Rectal smooth muscle tissue (tissue), 1 donor: ENCODE measurements at regions not wholly inside any gene's neighbourhood (a gene's known extent, or its start where the extent isn't known, plus 50 kb on each side); places are given as distances from the start of the nearest gene placed in this dataset.

ENCODE experiments used
- H3K27ac ChIP-seq: one replicate; pipeline ENCODE4 v1.7.0; 2013; ENCODE audit warnings: low read depth, low read length, inconsistent platforms
- H3K27me3 ChIP-seq: one replicate; pipeline ENCODE4 v1.7.0; 2013; ENCODE audit warnings: low read length; ENCODE audit not compliant: control insufficient read depth, insufficient read depth
- H3K36me3 ChIP-seq: one replicate; pipeline ENCODE4 v1.7.0; 2013; ENCODE audit warnings: low read length; ENCODE audit not compliant: control insufficient read depth, insufficient read depth
- H3K4me1 ChIP-seq: one replicate; pipeline ENCODE4 v1.7.0; 2013; ENCODE audit warnings: low read length; ENCODE audit not compliant: control insufficient read depth, insufficient read depth
- H3K4me3 ChIP-seq: one replicate; pipeline ENCODE4 v1.7.0; 2013; ENCODE audit warnings: low read length
- H3K9ac ChIP-seq: one replicate; pipeline ENCODE4 v1.7.0; 2013; ENCODE audit warnings: low read length

DNA sequence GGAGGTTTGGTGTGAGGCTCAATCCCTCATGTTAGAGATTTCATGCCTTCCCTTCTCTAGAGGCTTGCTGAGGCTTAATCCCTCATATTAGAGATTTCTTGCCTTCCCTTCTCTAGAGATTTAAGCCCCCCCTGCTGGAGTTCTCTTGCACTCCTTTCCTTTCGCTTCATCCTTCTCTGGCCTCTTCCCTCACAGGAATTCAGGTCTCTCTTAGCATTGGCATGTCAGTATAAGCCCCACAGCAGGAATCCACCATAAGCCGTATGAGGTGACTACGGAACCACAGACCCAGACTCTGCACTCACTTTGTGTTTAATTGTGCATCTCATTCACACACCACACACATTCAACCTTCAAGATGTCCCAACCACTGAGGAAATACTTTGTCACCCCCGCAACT lies 338.6 kb upstream of the POU1F1 start:
- Histone ChIP-seq H3K27me3 (no peaks in the 10 kb centered on the region), H3K36me3 (no peaks in the 10 kb centered on the region), H3K4me3 (no peak overlapping the region), H3K27ac (no peak overlapping the region), H3K9ac (no peak overlapping the region), H3K4me1 (no peaks in the 10 kb centered on the region)

DNA sequence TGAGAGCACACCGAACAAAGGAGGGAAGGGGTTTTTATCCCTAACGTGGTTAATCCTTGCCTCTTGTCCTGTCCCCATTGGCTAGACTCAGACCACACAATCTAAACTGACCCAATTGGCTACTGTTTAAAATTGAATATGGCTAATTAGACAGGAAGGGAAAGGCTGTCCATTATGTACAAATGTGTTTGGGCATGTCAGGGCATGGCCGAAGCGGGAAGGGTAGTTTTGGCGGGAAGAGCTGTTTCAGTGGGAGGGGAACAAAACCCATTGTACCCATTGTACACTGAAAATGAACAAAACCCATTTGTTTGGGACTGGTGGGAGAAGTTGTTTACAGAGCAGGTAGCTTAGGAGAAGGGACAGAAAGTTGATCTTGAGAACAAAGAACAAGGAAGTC lies 330.9 kb upstream of the POU1F1 start:
- Histone ChIP-seq H3K27ac (no peak overlapping the region), H3K36me3 (no peaks in the 10 kb centered on the region), H3K4me1 (no peaks in the 10 kb centered on the region), H3K9ac (no peak overlapping the region), H3K27me3 (no peaks in the 10 kb centered on the region), H3K4me3 (no peak overlapping the region)

DNA sequence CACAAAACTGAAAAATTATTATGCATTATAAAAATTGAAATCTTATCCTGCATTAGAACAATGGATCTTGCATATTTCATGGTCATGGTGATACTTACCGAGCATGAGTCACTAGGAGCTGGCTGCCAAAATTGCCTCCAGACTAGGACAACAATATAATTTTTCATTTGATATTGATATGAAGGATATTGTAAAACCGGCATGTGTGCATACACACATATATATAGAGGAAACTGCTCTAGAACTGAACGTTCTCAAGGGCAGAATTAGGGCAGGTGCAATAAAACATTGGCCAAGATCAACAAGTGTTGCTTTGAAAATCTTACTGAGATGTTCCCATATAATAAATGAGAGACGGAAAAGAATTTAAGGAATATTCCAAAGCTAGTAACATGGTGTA lies 319.4 kb upstream of the POU1F1 start:
- H3K4me3 ChIP-seq, result no peak overlapping the region
- H3K9ac ChIP-seq, result no peak overlapping the region
- H3K27me3 ChIP-seq, result no peaks in the 10 kb centered on the region
- no peak overlapping the region for H3K27ac ChIP-seq
- no peaks in the 10 kb centered on the region for H3K4me1 ChIP-seq
- no peaks in the 10 kb centered on the region for H3K36me3 ChIP-seq

GRCh38 chr3:87581240-87581639 lies 304.9 kb upstream of the POU1F1 start:
- Histone ChIP-seq H3K36me3 (no peaks in the 10 kb centered on the region), H3K9ac (no peak overlapping the region), H3K27ac (no peak overlapping the region), H3K4me3 (no peak overlapping the region), H3K27me3 (no peaks in the 10 kb centered on the region), H3K4me1 (no peaks in the 10 kb centered on the region)

DNA sequence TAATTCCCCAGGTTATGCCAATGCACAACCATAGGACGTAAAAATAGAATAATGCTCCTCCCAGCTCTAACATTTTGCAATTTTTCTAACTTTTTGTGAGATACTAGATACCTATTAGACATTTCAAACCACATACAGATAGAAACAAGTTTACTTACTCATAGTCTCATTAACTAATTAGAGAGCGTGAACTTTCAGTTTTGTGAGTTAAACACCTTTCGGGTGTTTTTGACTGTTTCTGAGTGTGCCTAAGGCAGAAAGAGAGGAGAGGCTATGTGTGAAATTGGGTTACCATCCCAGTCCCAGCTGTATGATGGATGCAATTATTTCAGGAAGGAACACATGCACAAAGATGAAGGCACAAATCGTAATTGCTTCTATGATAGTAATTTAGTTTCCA lies 300.4 kb upstream of the POU1F1 start:
- H3K9ac ChIP-seq, result no peak overlapping the region
- H3K27me3 ChIP-seq, result no peaks in the 10 kb centered on the region
- no peak overlapping the region for H3K27ac ChIP-seq
- H3K4me3 ChIP-seq, result no peak overlapping the region
- no peaks in the 10 kb centered on the region for H3K4me1 ChIP-seq
- H3K36me3 ChIP-seq, result no peaks in the 10 kb centered on the region

DNA sequence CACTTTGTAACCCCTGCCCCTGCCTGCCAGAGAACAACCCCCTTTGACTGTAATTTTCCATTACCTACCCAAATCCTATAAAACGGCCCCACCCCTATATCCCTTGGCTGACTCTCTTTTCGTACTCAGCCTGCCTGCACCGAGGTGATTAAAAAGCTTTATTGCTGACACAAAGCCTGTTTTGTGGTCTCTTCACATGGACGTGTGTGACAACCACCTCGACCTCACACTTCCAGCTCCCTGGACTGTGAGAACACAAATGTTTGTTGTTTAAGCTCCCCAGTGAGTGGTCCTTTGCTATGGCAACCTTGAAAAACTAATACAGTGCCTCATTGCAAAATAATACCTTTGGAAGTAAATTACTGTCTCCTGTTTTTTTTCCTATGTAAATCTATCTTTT lies 299.2 kb upstream of the POU1F1 start:
- no peak overlapping the region for H3K9ac ChIP-seq
- H3K4me3 ChIP-seq, result no peak overlapping the region
- no peaks in the 10 kb centered on the region for H3K4me1 ChIP-seq
- no peaks in the 10 kb centered on the region for H3K27me3 ChIP-seq
- H3K36me3 ChIP-seq, result no peaks in the 10 kb centered on the region
- no peak overlapping the region for H3K27ac ChIP-seq

- H3K4me1 ChIP-seq, result no peaks in the 10 kb centered on the region
- H3K36me3 ChIP-seq, result no peaks in the 10 kb centered on the region
- H3K9ac ChIP-seq, result no peak overlapping the region
- no peak overlapping the region for H3K27ac ChIP-seq
- no peak overlapping the region for H3K4me3 ChIP-seq
- H3K27me3 ChIP-seq, result no peaks in the 10 kb centered on the region
Observed at GRCh38 chr3:87568331-87568730, 291.9 kb upstream of the POU1F1 start.

DNA sequence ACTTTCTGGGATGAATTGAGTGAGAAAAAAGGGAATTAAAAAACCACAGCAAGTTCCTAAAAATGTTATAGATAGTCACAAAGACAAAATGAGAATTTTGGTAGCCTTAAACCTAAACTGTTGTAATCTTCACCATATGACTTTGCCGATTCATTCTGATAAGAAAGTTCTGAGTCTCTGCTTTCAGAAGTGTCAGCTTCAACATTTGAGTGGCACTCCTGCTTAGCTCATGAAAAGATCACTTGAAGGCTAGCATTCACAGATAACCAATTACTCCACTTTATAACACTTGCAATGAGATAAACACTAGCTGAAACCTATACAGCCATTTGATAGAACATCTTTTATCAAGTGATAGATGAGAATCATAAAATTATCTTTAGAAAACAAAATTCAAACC lies 288.1 kb upstream of the POU1F1 start:
- Histone ChIP-seq H3K27me3 (no peaks in the 10 kb centered on the region), H3K36me3 (no peaks in the 10 kb centered on the region), H3K9ac (no peak overlapping the region), H3K27ac (no peak overlapping the region), H3K4me3 (no peak overlapping the region), H3K4me1 (no peaks in the 10 kb centered on the region)

DNA sequence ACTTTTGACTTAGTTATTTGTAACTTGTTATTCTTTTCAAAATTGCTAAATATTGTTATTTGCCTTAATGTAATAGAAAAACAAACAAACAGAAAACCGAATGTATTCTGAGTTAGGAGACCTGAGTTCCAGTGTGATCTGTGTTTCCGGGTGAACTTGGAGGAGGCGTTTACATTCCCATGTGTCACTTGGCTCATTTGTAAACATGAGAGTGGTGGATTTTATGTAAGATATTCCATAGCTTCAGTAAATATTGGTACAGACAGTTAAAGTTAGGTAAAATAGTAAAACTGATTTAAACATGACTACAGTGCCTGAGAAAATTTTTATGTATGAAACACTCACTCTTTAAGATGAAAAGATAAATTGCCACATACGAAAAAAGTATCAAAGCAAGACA lies 287.3 kb upstream of the POU1F1 start:
- no peak overlapping the region for H3K9ac ChIP-seq
- H3K36me3 ChIP-seq, result no peaks in the 10 kb centered on the region
- H3K4me1 ChIP-seq, result no peaks in the 10 kb centered on the region
- H3K27ac ChIP-seq, result no peak overlapping the region
- no peaks in the 10 kb centered on the region for H3K27me3 ChIP-seq
- no peak overlapping the region for H3K4me3 ChIP-seq

- Histone ChIP-seq H3K9ac (no peak overlapping the region), H3K4me3 (no peak overlapping the region), H3K36me3 (no peaks in the 10 kb centered on the region), H3K27ac (no peak overlapping the region), H3K4me1 (no peaks in the 10 kb centered on the region), H3K27me3 (no peaks in the 10 kb centered on the region)
Observed at GRCh38 chr3:87558492-87558891, 282.1 kb upstream of the POU1F1 start.

DNA sequence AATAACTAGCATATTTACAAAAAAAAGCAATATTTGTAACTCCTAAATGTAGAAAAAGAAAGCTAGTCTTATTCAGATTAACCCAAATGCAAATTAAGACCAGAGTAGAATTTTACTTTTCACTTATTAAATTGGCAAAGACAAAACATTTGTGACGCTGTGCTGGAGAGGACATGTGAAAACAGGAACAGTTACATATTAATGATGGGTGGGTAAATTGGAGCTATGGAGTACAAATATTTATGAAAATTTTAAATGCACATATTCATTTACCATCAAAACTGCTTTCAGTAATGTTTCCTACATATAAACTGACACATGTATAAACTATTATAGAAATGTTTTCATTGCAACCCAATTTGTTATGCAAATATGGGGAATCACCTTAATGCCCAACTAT lies 278.9 kb upstream of the POU1F1 start:
- Histone ChIP-seq H3K4me3 (no peak overlapping the region), H3K4me1 (no peaks in the 10 kb centered on the region), H3K36me3 (no peaks in the 10 kb centered on the region), H3K27me3 (no peaks in the 10 kb centered on the region), H3K9ac (no peak overlapping the region), H3K27ac (no peak overlapping the region)

GRCh38 chr3:87553058-87553457 lies 276.7 kb upstream of the POU1F1 start:
- Histone ChIP-seq H3K4me1 (no peaks in the 10 kb centered on the region), H3K9ac (no peak overlapping the region), H3K27me3 (no peaks in the 10 kb centered on the region), H3K36me3 (no peaks in the 10 kb centered on the region), H3K27ac (no peak overlapping the region), H3K4me3 (no peak overlapping the region)

DNA sequence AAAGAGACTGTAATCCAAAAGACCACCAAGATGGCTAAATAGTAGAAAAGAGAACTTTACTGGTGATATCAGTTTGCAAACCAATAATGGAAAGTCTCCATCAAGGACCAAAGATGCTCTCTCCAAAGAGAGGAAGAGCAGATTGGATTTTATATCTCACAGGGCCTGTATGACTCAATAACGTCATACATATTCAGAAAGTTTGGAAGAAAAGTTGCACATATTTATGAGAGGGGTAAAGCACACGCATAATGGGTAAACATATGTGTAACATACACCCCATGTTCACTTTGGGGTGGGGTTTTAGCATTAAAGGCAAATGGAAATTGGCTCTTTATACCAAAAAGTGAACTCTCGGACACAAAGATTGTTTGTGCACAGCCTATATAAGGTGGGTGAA lies 274.5 kb upstream of the POU1F1 start:
- no peak overlapping the region for H3K27ac ChIP-seq
- no peaks in the 10 kb centered on the region for H3K4me1 ChIP-seq
- no peaks in the 10 kb centered on the region for H3K36me3 ChIP-seq
- H3K27me3 ChIP-seq, result no peaks in the 10 kb centered on the region
- no peak overlapping the region for H3K4me3 ChIP-seq
- H3K9ac ChIP-seq, result no peak overlapping the region

- H3K27ac ChIP-seq, result no peak overlapping the region
Observed at GRCh38 chr3:87549208-87549607, 272.8 kb upstream of the POU1F1 start.

More at GRCh38 chr3:87549208-87549607, 272.8 kb upstream of the POU1F1 start:
- Histone ChIP-seq H3K4me3 (no peak overlapping the region), H3K36me3 (no peaks in the 10 kb centered on the region), H3K4me1 (no peaks in the 10 kb centered on the region), H3K9ac (no peak overlapping the region), H3K27me3 (no peaks in the 10 kb centered on the region)
